Smooth muscle cell (in vitro differentiated cells): ENCODE measurements at regions not wholly inside any gene's neighbourhood (a gene's known extent, or its start where the extent isn't known, plus 50 kb on each side); places are given as distances from the start of the nearest gene placed in this dataset.

Experiments
- DNase-seq: peaks from one replicate; lab custom pipeline; 2025; ENCODE audit not compliant: unreplicated experiment; lab: John Stamatoyannopoulos, UW
- H2AFZ ChIP-seq: fragments of 200-600 bp; sonication (generic); 2 replicates; pipeline ENCODE4 v1.6.0; 2016; ENCODE audit warnings: antibody characterized with exemption, low read depth, mild to moderate bottlenecking
- H3F3A ChIP-seq: fragments of 200-600 bp; sonication (generic); 2 replicates; pipeline ENCODE4 v1.6.0; 2017; ENCODE audit warnings: antibody characterized with exemption, low read depth
- H3K27ac ChIP-seq: fragments of 200-600 bp; sonication (generic); 2 replicates; pipeline ENCODE4 v1.5.1; 2016; ENCODE audit warnings: low read depth, mild to moderate bottlenecking
- H3K27me3 ChIP-seq: fragments of 200-600 bp; sonication (generic); 2 replicates; pipeline ENCODE4 v1.6.1; 2016; ENCODE audit warnings: low read depth, mild to moderate bottlenecking
- H3K36me3 ChIP-seq: fragments of 200-600 bp; sonication (generic); 2 replicates; pipeline ENCODE4 v1.5.1; 2016; ENCODE audit warnings: low read depth
- H3K4me1 ChIP-seq: fragments of 200-600 bp; sonication (generic); 2 replicates; pipeline ENCODE4 v1.5.1; 2016; ENCODE audit warnings: low read depth
- H3K4me2 ChIP-seq: fragments of 200-600 bp; sonication (generic); 2 replicates; pipeline ENCODE4 v1.6.0; 2016; ENCODE audit warnings: mild to moderate bottlenecking
- H3K4me3 ChIP-seq: fragments of 200-600 bp; sonication (generic); 2 replicates; pipeline ENCODE4 v1.5.1; 2016; ENCODE audit warnings: mild to moderate bottlenecking
- H3K79me2 ChIP-seq: fragments of 200-600 bp; sonication (generic); 2 replicates; pipeline ENCODE4 v1.6.0; 2016; ENCODE audit warnings: low read depth, mild to moderate bottlenecking
- H3K9ac ChIP-seq: fragments of 200-600 bp; sonication (generic); 2 replicates; pipeline ENCODE4 v1.6.0; 2016; ENCODE audit warnings: low read depth
- H3K9me3 ChIP-seq: fragments of 200-600 bp; sonication (generic); replicated peaks from 2 replicates; pipeline ENCODE4 v1.5.1; 2016; ENCODE audit warnings: low read depth
- H4K20me1 ChIP-seq: fragments of 200-600 bp; sonication (generic); 2 replicates; pipeline ENCODE4 v1.6.0; 2016; ENCODE audit warnings: low read depth
- WGBS: methylation state at CpG from one replicate; pipeline ENCODE4 v1.1.7; 2016; ENCODE audit warnings: low lambda C conversion rate; 5-methylcytosine and 5-hydroxymethylcytosine counted together
- TF ChIP-seq, protein P1 (sequence below): fragments of 200-600 bp; sonication (generic); IDR thresholded peaks from 2 replicates; pipeline ENCODE4 v1.5.1; 2017; ENCODE audit warnings: borderline replicate concordance, mild to moderate bottlenecking, antibody characterized with exemption; ENCODE audit not compliant: insufficient read depth, poor library complexity, severe bottlenecking

DNA sequence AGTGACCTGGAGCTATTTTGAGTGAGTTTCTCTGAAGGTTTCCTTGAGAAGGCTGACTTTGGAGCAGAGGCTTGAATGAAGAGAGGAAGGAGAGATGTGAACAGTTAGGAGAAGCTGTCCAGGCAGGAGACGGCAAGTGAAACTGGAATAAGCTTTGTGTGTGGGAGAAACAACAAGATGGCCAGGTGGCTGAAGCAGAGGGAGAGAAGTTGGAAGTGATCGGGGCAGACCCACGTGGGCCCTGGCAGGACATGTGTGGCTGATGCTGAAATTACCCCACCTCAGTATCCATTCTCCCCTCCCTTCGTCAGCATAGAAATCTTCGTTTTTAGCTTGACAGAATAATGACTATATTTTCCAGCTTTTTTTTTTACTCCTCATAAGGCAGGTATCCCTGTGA is 809.2 kb upstream of the TMEM132C start:
- H2AFZ ChIP-seq, result no peak overlapping the region

DNA sequence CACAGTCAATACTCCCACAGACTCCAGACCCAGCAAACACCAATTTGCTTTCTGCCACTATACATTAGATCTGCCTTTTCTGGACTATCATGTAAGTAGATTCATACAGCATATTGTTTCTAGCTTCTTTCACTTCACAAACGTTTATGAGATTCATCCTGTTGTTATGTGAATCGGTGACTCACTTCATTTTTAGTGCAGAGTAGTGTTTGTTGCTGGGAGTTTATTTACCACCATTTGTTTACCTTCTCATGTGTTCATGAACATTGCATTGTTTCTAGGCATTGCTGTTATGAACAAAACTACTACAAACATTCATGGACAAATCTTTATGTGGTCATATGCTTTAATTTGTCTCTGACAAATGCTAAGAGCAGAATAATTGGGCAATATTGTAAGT is 807.8 kb upstream of the TMEM132C start:
- no peak for DNase-seq
- Histone ChIP-seq H3K4me1 (no peaks in the 10 kb centered on the region), H3K27ac (no peak overlapping the region), H4K20me1 (no peaks in the 10 kb centered on the region), H3K79me2 (no peaks in the 10 kb centered on the region), H3K9me3 (no peaks in the 10 kb centered on the region), H3K9ac (no peak overlapping the region), H3K27me3 (peaks cover 42% of the 10 kb centered on the region), H2AFZ (no peak overlapping the region), H3F3A (no peaks in the 10 kb centered on the region), H3K4me3 (no peak overlapping the region), H3K36me3 (no peaks in the 10 kb centered on the region), H3K4me2 (no peak overlapping the region)
- WGBS, result 70% methylated on average over 2 of the region's 2 CpGs
- TF ChIP-seq, protein P1, sequence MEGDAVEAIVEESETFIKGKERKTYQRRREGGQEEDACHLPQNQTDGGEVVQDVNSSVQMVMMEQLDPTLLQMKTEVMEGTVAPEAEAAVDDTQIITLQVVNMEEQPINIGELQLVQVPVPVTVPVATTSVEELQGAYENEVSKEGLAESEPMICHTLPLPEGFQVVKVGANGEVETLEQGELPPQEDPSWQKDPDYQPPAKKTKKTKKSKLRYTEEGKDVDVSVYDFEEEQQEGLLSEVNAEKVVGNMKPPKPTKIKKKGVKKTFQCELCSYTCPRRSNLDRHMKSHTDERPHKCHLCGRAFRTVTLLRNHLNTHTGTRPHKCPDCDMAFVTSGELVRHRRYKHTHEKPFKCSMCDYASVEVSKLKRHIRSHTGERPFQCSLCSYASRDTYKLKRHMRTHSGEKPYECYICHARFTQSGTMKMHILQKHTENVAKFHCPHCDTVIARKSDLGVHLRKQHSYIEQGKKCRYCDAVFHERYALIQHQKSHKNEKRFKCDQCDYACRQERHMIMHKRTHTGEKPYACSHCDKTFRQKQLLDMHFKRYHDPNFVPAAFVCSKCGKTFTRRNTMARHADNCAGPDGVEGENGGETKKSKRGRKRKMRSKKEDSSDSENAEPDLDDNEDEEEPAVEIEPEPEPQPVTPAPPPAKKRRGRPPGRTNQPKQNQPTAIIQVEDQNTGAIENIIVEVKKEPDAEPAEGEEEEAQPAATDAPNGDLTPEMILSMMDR, result no peak

More for the DNA sequence above, 809.2 kb upstream of the TMEM132C start:
- no peaks in the 10 kb centered on the region for H3K36me3 ChIP-seq
- no peak overlapping the region for H3K4me3 ChIP-seq
- no peak for DNase-seq
- H3K4me2 ChIP-seq, result no peak overlapping the region
- TF ChIP-seq, protein P1, result no peak
- no peak overlapping the region for H3K9ac ChIP-seq
- no peaks in the 10 kb centered on the region for H3K79me2 ChIP-seq
- H3K9me3 ChIP-seq, result no peaks in the 10 kb centered on the region
- H3K27ac ChIP-seq, result no peak overlapping the region
- 88% methylated on average over 5 of the region's 5 CpGs for WGBS
- no peaks in the 10 kb centered on the region for H4K20me1 ChIP-seq
- H3F3A ChIP-seq, result no peaks in the 10 kb centered on the region
- H3K4me1 ChIP-seq, result no peaks in the 10 kb centered on the region
- peaks cover 55% of the 10 kb centered on the region for H3K27me3 ChIP-seq

DNA sequence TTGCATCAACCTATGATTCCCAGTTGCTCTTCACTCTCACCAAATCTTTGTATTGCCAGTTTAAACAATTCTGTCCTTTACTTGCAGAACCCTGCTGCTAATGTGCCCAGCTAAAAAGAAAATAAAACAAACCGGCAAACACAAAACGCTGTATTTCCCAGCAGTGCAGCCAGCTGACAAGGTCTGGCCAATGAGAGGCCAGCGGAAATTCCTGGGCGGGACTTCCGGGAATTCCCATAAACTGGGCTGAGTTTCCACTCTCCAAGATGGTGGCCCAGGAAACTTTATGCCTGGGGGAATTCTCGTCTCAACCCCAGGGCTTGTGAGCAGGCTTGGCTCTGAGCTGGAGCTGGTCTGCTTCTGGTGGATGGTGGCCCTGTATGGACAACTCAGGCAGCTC is 807.3 kb upstream of the TMEM132C start:
- Histone ChIP-seq H3K79me2 (no peaks in the 10 kb centered on the region), H3K9ac (no peak overlapping the region), H3F3A (no peaks in the 10 kb centered on the region), H2AFZ (no peak overlapping the region), H3K36me3 (no peaks in the 10 kb centered on the region), H3K4me2 (no peak overlapping the region), H3K4me3 (no peak overlapping the region), H3K4me1 (no peaks in the 10 kb centered on the region), H4K20me1 (no peaks in the 10 kb centered on the region), H3K9me3 (no peaks in the 10 kb centered on the region), H3K27me3 (peaks cover 37% of the 10 kb centered on the region), H3K27ac (no peak overlapping the region)
- DNase-seq, result no peak
- WGBS, result 92% methylated on average over 6 of the region's 6 CpGs
- TF ChIP-seq, protein P1, result no peak

DNA sequence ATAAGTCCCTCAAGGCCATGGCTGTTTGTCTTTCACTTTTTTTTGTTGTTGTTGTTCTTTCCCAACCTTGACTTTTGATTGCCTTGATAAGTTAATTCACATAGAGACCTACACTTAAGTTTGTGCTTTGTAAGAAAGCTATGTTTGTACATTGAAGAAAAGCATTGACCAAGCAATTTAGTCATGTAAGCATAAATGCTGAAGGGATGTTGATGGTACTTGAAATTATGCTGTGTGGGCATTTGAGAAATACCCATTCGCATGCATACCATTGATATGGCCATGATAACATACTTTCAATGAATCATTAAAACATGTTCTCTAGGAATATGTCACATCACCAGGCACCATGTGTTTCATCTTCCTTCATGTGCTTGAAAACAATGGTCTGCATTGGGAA is 803.7 kb upstream of the TMEM132C start:
- Histone ChIP-seq H3K9ac (no peak overlapping the region), H3K4me2 (no peak overlapping the region), H3K27me3 (peaks cover 9% of the 10 kb centered on the region), H3F3A (no peaks in the 10 kb centered on the region), H3K36me3 (no peaks in the 10 kb centered on the region), H3K4me1 (no peaks in the 10 kb centered on the region), H3K27ac (no peak overlapping the region), H3K9me3 (no peaks in the 10 kb centered on the region), H2AFZ (no peak overlapping the region), H3K79me2 (no peaks in the 10 kb centered on the region), H4K20me1 (no peaks in the 10 kb centered on the region), H3K4me3 (no peak overlapping the region)
- no peak for DNase-seq
- TF ChIP-seq, protein P1, result no peak
- 100% methylated on average over 1 of the region's 1 CpG for WGBS
